Endothelial cell of umbilical vein (primary cell): ENCODE measurements at regions not wholly inside any gene's neighbourhood (a gene's known extent, or its start where the extent isn't known, plus 50 kb on each side); places are given as distances from the start of the nearest gene placed in this dataset.

Experiments
- EZH2 ChIP-seq: IDR thresholded peaks from 2 replicates; pipeline ENCODE4 v1.6.1; 2012; ENCODE audit warnings: borderline replicate concordance, low read depth, mild to moderate bottlenecking, moderate library complexity, low read length, inconsistent platforms; ENCODE audit not compliant: severe bottlenecking
- MAX ChIP-seq: IDR thresholded peaks from 2 replicates; pipeline ENCODE4 v1.6.1; 2011; ENCODE audit not compliant: insufficient read depth, insufficient read length
- POLR2A ChIP-seq: IDR thresholded peaks from 2 replicates; pipeline ENCODE4 v1.6.1; 2012; ENCODE audit warnings: low read depth, mild to moderate bottlenecking, control low read depth, low read length
- TF ChIP-seq, protein P1 (sequence below), 2 donors: IDR thresholded peaks; 1 replicate in 1 of 2; 2 replicates in 1 of 2; pipeline ENCODE4 v1.5.1; 2011; ENCODE audit warnings: low read length in 2 of 2, mild to moderate bottlenecking in 2 of 2, moderate library complexity in 2 of 2, control low read depth in 1 of 2, inconsistent platforms in 1 of 2, low read depth in 1 of 2; ENCODE audit not compliant: insufficient read depth in 1 of 2; ENCODE audit errors: extremely low read depth in 1 of 2

DNA sequence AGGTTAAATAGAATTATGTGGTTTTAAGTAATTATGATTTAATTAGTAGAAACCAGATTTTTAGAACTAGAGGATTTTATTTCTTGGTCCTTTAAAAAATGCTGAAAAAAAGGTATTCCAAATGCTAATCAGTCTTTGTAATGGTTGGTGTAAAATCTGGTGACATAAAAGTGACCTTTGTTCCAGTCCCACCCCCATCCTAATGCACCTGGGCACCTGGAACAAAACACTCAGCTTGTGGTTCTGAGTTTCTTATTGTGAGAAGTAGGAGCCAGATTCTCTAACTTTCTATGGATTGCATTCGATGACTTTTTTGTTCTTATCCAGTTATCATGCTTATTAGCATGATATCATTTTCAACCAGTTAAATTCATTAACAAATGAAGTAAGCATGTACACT is 115.1 kb upstream of the CTNND2 start:
- no peak for TF ChIP-seq MAX
- TF ChIP-seq, protein P1, sequence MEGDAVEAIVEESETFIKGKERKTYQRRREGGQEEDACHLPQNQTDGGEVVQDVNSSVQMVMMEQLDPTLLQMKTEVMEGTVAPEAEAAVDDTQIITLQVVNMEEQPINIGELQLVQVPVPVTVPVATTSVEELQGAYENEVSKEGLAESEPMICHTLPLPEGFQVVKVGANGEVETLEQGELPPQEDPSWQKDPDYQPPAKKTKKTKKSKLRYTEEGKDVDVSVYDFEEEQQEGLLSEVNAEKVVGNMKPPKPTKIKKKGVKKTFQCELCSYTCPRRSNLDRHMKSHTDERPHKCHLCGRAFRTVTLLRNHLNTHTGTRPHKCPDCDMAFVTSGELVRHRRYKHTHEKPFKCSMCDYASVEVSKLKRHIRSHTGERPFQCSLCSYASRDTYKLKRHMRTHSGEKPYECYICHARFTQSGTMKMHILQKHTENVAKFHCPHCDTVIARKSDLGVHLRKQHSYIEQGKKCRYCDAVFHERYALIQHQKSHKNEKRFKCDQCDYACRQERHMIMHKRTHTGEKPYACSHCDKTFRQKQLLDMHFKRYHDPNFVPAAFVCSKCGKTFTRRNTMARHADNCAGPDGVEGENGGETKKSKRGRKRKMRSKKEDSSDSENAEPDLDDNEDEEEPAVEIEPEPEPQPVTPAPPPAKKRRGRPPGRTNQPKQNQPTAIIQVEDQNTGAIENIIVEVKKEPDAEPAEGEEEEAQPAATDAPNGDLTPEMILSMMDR (IDR thresholded peaks at IDR 0.05; ENCODE audit: extremely low read depth in 1 of 2, insufficient read depth in 1 of 2, low read depth in 1 of 2, low read length in 2 of 2) = no peak
- no peak for TF ChIP-seq POLR2A
- no peak for TF ChIP-seq EZH2
